DND-41 (cell line): ENCODE measurements at regions not wholly inside any gene's neighbourhood (a gene's known extent, or its start where the extent isn't known, plus 50 kb on each side); places are given as distances from the start of the nearest gene placed in this dataset.

Source experiments
- ATAC-seq: fragments of 200-7000 bp; cut with Tn5 transposase; 3 replicates; pipeline ENCODE4 v1.9.1; 2021; ENCODE audit warnings: low read depth; ENCODE audit not compliant: insufficient read depth
- DNase-seq: peaks from one replicate; pipeline ENCODE4 v3.0.0-alpha.2; 2020
- H2AFZ ChIP-seq: 2 replicates; pipeline ENCODE4 v1.6.0; 2012; ENCODE audit warnings: low read depth, low read length
- H3K27ac ChIP-seq: 2 replicates; pipeline ENCODE4 v1.5.1; 2012; ENCODE audit warnings: low read length, inconsistent platforms
- H3K27me3 ChIP-seq: fragments of 200-600 bp; sonication (generic); 2 replicates; pipeline ENCODE4 v1.6.0; 2012; ENCODE audit warnings: low read length, mild to moderate bottlenecking, inconsistent platforms; ENCODE audit not compliant: insufficient read depth, poor library complexity
- H3K36me3 ChIP-seq: 2 replicates; pipeline ENCODE4 v1.5.1; 2012; ENCODE audit warnings: low read length, inconsistent platforms; ENCODE audit not compliant: insufficient read depth
- H3K4me1 ChIP-seq: 2 replicates; pipeline ENCODE4 v1.5.1; 2012; ENCODE audit warnings: mild to moderate bottlenecking, low read length; ENCODE audit not compliant: insufficient read depth
- H3K4me2 ChIP-seq: 2 replicates; pipeline ENCODE4 v1.6.0; 2012; ENCODE audit warnings: mild to moderate bottlenecking, moderate library complexity, low read length, inconsistent platforms; ENCODE audit not compliant: insufficient read depth
- H3K4me3 ChIP-seq, 2 experiments: fragments of 200-600 bp in 1 of 2; shearing (Covaris generic) in 1 of 2; 2 replicates each; pipeline ENCODE4 v1.5.1; 2012 to 2016; ENCODE audit warnings: inconsistent platforms in 2 of 2, low read length in 2 of 2, mild to moderate bottlenecking in 2 of 2, low read depth in 1 of 2, moderate library complexity in 1 of 2
- H3K79me2 ChIP-seq: 2 replicates; pipeline ENCODE4 v1.6.0; 2012; ENCODE audit warnings: low read length, inconsistent platforms; ENCODE audit not compliant: insufficient read depth
- H3K9ac ChIP-seq: 2 replicates; pipeline ENCODE4 v1.6.0; 2012; ENCODE audit warnings: low read depth, mild to moderate bottlenecking, inconsistent platforms, low read length, moderate library complexity
- H3K9me3 ChIP-seq: 2 replicates; pipeline ENCODE4 v1.5.1; 2012; ENCODE audit warnings: low read length, moderate library complexity, mild to moderate bottlenecking, inconsistent platforms; ENCODE audit not compliant: insufficient read depth, severe bottlenecking
- H4K20me1 ChIP-seq: 2 replicates; pipeline ENCODE4 v1.6.0; 2012; ENCODE audit warnings: low read length; ENCODE audit not compliant: insufficient read depth
- EZH2 ChIP-seq: IDR thresholded peaks from 3 replicates; pipeline ENCODE4 v1.6.1; 2012; ENCODE audit warnings: borderline replicate concordance, low read depth, mild to moderate bottlenecking, moderate library complexity, low read length, inconsistent platforms; ENCODE audit not compliant: severe bottlenecking
- TF ChIP-seq, protein P1 (sequence below): IDR thresholded peaks from 2 replicates; pipeline ENCODE4 v1.5.1; 2012; ENCODE audit warnings: borderline replicate concordance, low read length, moderate library complexity, mild to moderate bottlenecking; ENCODE audit not compliant: poor library complexity, severe bottlenecking; ENCODE audit errors: extremely low read depth

GRCh38 chr6:165183496-165184140 lies 125.8 kb downstream of the C6orf118 start:
- H3K9me3 ChIP-seq = peaks cover 6% of the 10 kb centered on the region
- ATAC-seq = peak; percentile 40; the same call in 2 of the 3 replicates

DNA sequence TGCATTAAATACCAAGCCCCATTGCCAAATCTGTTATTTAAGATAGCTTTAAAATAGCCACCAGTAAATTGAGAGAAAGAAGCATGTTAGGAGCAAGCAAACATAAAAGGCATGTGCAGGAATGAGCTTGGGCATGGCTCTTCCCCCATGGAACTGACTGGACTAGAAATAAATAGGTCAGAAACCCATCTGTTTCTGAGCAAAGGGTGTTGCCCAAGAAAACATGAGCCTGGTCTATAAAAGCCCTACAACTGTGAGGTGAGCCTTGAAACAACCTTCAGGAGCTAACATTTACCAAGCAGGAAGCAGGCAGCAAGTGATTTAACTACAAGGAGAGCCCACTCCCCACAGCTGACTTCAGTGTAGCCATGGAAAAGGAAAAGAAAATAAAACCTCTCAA lies 126.3 kb downstream of the C6orf118 start:
- no peak overlapping the region for H3K4me2 ChIP-seq
- H3K9me3 ChIP-seq = peaks cover 6% of the 10 kb centered on the region
- H2AFZ ChIP-seq = no peak overlapping the region
- H3K27me3 ChIP-seq = no peaks in the 10 kb centered on the region
- ATAC-seq (no peak), DNase-seq (no peak)
- TF ChIP-seq EZH2 = no peak
- TF ChIP-seq, protein P1, sequence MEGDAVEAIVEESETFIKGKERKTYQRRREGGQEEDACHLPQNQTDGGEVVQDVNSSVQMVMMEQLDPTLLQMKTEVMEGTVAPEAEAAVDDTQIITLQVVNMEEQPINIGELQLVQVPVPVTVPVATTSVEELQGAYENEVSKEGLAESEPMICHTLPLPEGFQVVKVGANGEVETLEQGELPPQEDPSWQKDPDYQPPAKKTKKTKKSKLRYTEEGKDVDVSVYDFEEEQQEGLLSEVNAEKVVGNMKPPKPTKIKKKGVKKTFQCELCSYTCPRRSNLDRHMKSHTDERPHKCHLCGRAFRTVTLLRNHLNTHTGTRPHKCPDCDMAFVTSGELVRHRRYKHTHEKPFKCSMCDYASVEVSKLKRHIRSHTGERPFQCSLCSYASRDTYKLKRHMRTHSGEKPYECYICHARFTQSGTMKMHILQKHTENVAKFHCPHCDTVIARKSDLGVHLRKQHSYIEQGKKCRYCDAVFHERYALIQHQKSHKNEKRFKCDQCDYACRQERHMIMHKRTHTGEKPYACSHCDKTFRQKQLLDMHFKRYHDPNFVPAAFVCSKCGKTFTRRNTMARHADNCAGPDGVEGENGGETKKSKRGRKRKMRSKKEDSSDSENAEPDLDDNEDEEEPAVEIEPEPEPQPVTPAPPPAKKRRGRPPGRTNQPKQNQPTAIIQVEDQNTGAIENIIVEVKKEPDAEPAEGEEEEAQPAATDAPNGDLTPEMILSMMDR = no peak
- H3K4me1 ChIP-seq = no peaks in the 10 kb centered on the region
- no peak overlapping the region for H3K4me3 ChIP-seq
- no peak overlapping the region for H3K27ac ChIP-seq
- no peaks in the 10 kb centered on the region for H4K20me1 ChIP-seq
- no peaks in the 10 kb centered on the region for H3K79me2 ChIP-seq
- H3K9ac ChIP-seq = no peak overlapping the region
- H3K36me3 ChIP-seq = no peaks in the 10 kb centered on the region

More at GRCh38 chr6:165183496-165184140, 125.8 kb downstream of the C6orf118 start:
- Histone ChIP-seq H3K79me2 (no peaks in the 10 kb centered on the region), H2AFZ (no peak overlapping the region), H3K27ac (no peak overlapping the region), H3K4me1 (no peaks in the 10 kb centered on the region), H3K36me3 (no peaks in the 10 kb centered on the region), H3K27me3 (no peaks in the 10 kb centered on the region), H4K20me1 (no peaks in the 10 kb centered on the region), H3K4me2 (no peak overlapping the region), H3K9ac (no peak overlapping the region), H3K4me3 (no peak overlapping the region)
- no peak for DNase-seq
- TF ChIP-seq EZH2 = no peak
- TF ChIP-seq, protein P1 = no peak

DNA sequence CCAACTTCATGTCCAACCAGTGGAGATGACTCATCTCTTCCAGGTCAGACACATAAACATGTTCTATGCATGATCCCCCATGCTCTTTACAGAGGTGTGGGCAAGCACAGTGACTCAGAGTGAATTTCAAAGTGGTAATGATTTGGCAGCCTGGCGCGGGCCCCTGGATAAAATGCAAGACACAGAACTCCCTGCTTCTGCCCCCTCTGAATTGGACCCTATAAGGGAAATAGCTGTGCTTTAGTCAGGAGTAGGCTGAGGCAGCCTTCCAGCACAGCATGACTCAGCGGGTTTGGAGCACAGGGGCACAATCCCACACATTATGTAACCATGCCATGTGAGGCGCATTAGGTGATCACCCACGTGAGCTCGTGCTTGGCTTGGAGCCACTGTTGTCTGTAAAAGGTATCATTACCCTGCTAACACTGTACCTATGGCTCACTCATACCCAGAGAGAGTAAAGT lies 127.4 kb downstream of the C6orf118 start:
- TF ChIP-seq, protein P1 = no peak
- TF ChIP-seq EZH2 = no peak
- peaks cover 6% of the 10 kb centered on the region for H3K9me3 ChIP-seq
- H3K79me2 ChIP-seq = no peaks in the 10 kb centered on the region
- ATAC-seq = no peak
- no peak overlapping the region for H3K9ac ChIP-seq
- H3K36me3 ChIP-seq = no peaks in the 10 kb centered on the region
- H4K20me1 ChIP-seq = no peaks in the 10 kb centered on the region
- no peak overlapping the region for H3K4me3 ChIP-seq
- no peak for DNase-seq
- H3K4me2 ChIP-seq = no peak overlapping the region
- no peak overlapping the region for H3K27ac ChIP-seq
- no peaks in the 10 kb centered on the region for H3K27me3 ChIP-seq
- no peak overlapping the region for H2AFZ ChIP-seq
- no peaks in the 10 kb centered on the region for H3K4me1 ChIP-seq

- Histone ChIP-seq H3K9ac (no peak overlapping the region), H3K4me2 (no peak overlapping the region)
- TF ChIP-seq, protein P1 = no peak
- no peak for TF ChIP-seq EZH2
Measured at GRCh38 chr6:165178056-165178455, 131.3 kb downstream of the C6orf118 start.

More at GRCh38 chr6:165178056-165178455, 131.3 kb downstream of the C6orf118 start:
- H4K20me1 ChIP-seq = no peaks in the 10 kb centered on the region
- no peak overlapping the region for H3K4me3 ChIP-seq
- no peaks in the 10 kb centered on the region for H3K27me3 ChIP-seq
- DNase-seq (no peak), ATAC-seq (no peak)
- no peaks in the 10 kb centered on the region for H3K79me2 ChIP-seq
- no peak overlapping the region for H3K27ac ChIP-seq
- H3K36me3 ChIP-seq = no peaks in the 10 kb centered on the region
- no peak overlapping the region for H2AFZ ChIP-seq
- no peaks in the 10 kb centered on the region for H3K4me1 ChIP-seq
- peaks cover 6% of the 10 kb centered on the region for H3K9me3 ChIP-seq
